HepG2 (cell line): ENCODE measurements at regions not wholly inside any gene's neighbourhood (a gene's known extent, or its start where the extent isn't known, plus 50 kb on each side); places are given as distances from the start of the nearest gene placed in this dataset.

Experiments used
- REST ChIP-seq, 2 experiments: IDR thresholded peaks; 2 replicates each; pipeline ENCODE4 v1.6.1; 2011 to 2012; ENCODE audit warnings: low read length in 2 of 2, borderline replicate concordance in 1 of 2, low read depth in 1 of 2, mild to moderate bottlenecking in 1 of 2, moderate library complexity in 1 of 2
- ZNF530 ChIP-seq: sonication (generic); formaldehyde crosslinking; IDR thresholded peaks from 2 replicates; pipeline ENCODE4 v1.5.0; 2020; ENCODE audit warnings: low read depth, mild to moderate bottlenecking, missing genetic modification reagents

GRCh38 chr7:117931314-117931713 lies 58.1 kb upstream of the CTTNBP2 start:
- TF ChIP-seq ZNF530 (CRISPR knock-in tag) = no peak
- no peak for TF ChIP-seq REST (IDR thresholded peaks at IDR 0.05; ENCODE audit: borderline replicate concordance in 1 of 2, low read depth in 1 of 2, low read length in 2 of 2)
